ENCODE measurements at regions not wholly inside any gene's neighbourhood (a gene's known extent, or its start where the extent isn't known, plus 50 kb on each side); places are given as distances from the start of the nearest gene placed in this dataset.

DNA sequence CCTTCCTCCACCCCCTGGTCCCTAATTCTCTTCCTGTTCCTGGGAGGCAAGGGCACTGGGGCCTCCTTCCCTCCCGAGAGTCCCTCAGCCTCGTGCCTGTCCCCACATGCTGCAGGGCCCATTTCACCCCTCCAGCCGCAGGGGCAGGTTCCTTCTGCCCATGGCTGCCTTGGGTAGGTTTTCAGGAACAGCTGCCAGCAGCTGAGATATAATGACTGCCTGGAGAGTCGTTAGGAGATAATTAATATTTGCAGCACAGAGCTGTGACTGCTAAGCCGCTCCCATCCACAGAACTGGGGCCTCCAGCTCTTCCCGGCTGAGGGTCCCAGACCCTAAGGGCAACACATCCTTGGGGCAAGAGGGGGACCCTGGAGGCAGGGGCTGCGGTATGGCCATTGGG, 211.9 kb upstream of the LHX5 start:
- no peak for DNase-seq

DNA sequence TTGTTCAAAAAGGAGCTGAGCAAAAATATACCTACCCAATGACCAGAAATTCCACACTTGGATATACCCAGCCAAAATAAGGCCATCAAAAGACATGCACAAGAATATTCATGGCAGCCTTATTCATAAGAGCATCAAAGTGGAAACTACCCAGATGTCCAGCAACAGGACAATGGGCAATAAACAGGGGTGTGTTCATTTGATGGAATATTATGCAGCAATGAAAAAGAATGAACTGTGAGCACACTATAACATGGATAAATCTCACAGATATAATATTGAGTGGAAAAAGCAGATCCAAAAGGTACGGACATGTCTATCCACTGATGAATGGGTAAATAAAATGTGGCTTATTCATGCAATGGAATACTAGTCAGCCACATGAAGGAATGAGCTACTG, 209.2 kb upstream of the LHX5 start:
- no peak for DNase-seq

DNA sequence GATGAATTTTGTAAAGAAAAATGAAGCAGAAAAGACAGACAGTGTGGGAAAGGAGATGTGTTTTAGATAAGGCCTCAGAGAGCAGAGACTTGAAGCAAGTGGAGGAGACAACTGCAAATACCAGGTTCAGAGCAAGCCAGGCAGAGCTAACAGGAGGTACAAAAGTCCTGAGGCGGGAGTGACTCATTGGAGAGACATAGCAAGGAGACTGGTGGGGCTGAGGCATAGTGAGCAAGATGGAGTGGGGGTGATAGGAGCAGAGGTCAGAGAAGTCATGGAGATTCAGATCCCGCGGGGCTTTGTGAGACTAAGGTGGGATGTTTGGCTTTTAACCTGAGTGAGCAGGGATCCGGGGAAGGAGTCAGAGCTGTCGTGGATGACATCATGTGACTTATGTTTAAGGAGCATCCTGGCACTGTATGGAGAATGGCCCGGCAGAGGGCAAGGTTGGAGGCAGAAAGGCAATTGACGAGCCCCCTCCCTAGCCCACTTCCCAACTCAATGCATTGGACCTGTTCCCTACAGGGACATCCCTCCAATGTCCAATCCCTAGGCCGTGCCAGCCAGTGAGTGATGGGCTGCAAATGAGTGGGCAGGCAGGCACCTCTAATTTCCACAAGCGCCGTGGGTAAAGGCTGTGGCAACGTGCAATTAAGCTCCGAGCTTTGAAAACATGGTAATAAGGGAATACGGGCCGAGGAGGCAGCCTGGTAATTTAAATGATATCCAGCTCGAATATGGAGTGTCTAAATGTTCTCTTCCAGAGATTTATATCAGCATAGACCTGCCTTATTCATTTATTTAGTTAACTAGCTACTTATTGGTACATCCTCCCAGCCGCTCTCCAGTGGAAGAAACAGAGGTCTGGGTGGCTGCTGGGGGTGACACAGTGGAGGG, 206.8 kb upstream of the LHX5 start:
- DNase-seq, result no peak

DNA sequence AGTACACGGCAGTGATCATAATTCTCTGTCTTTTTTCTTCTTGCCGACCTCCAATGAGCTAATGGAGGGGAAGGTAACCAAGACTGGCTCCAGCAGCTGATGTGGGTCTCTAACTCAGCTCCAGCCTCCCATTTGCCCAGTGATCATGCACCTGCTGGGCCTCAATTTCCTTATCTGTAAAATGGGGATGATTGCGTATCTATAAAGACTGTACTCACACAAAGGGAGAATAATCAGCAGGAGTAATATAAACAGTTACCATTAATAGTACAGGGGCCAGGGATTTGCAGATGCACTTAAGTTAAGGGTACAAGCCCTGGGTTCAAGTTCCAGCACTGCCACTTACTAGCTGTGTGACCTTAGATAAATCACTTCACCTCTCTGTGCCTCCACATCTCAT, 204.9 kb upstream of the LHX5 start:
- no peak for DNase-seq

DNA sequence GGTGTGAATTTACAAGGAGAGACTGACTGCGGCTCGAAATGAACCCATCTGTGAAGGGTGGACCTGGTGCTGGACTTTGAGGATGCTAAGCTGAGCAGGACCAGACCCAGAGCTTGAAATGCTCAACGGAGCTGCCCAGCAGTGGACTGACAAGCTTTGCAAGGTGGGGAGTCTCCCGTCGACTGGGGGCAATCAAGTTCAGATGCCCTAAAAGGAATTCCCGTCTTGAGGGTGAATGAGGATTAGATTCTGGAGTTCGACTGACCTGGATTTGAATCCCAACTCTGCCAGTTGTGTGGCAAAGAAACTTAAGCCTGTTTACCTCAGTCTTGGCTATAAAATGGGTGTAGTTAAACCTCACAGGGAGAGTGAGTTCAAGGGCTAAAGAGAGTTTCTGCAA, 204.4 kb upstream of the LHX5 start:
- DNase-seq, result no peak

DNA sequence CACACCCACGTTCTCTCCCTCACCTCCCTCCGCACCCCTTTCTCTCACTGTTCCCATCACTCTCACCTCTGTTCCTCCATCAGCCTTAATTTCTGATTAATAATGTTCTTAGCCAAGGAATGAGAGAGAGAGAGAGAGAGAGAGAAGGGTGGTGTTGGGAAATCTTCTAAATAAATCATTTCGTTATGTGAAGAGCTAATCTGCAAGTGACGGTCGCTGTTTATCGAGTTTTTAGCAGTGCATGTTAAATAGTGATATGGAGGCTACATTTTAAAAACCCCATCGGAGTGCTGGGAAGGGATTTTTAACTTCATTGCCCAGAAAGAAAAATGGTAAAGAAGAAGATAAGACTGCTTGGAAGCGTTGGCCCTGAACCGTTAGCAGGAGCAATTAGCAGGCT, 203.3 kb upstream of the LHX5 start:
- DNase-seq, result no peak

DNA sequence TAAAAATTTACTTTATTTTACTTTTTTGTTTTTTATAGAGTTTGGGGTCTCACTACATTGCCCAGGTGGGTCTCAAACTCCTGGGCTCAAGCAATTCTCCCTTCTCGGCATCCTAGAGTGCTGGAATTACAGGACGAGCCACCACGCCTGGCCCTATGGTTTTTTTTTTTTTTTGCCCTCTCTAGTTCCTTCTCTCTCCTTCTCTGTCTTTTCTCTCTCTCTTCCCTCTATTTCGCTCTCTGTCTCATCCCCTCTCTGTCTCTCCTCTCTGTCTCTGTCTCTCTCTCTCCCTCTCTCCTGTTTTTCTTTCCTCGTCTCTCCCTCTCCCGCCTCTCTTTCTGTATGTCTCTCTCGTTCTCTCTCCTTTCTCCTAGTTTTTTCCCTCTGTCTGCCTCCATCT, 202.6 kb upstream of the LHX5 start:
- no peak for DNase-seq

DNA sequence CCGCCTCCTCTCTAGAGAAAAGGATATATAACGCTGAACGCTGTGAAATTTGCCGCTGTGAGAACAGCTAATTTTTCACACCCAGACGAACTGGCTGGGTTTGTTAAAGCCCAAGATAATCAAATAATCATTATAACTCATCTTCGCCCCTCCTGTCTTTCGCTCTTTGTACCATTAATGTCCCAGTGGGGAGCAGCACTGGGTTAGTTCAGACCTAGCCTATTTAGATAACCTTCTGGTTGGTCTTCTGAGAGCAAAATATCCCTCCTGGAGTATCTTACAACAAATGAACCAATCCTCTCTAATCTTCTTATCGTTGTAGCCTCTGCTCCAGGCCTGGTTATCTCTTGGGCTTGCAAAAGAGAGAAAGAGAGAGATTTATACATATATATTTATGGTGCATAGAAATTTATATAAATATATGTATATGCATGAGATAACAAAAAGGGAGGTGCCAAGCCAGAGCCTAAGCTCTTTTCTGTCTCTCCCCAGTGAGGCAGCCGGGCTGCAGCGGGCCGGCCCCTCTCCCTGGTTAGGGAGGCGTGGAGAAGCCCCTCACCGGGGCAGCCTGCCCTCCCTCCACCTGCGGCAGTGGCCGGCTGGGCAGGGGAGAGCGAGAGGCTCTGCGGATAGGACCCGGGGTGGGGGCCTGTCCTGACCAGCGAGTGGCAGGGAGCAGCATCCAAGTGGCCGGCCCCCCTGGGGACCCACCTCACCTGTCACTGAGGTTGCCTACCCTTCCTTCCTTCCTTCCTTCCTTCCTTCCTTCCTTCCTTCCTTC, 202.0 kb upstream of the LHX5 start:
- no peak for DNase-seq

DNA sequence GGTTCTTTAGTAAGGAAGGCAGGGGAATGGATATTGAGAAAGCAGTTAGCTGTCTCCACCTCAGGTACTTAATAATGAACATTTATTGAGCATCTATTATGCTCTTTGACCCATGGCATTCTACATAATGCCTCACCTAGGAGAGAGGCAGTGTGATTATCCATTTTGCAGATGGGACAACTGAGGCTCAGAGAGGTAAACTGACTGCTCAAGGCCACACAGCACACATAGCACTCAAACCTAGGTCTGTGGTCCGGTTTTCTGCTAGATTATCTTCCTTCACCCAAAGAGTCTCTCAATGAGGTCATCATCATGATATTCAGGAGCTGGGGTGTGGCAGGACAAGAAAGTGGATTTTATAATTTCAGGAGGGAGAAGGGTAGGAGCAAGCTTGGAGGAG, 199.1 kb upstream of the LHX5 start:
- DNase-seq, result no peak

DNA sequence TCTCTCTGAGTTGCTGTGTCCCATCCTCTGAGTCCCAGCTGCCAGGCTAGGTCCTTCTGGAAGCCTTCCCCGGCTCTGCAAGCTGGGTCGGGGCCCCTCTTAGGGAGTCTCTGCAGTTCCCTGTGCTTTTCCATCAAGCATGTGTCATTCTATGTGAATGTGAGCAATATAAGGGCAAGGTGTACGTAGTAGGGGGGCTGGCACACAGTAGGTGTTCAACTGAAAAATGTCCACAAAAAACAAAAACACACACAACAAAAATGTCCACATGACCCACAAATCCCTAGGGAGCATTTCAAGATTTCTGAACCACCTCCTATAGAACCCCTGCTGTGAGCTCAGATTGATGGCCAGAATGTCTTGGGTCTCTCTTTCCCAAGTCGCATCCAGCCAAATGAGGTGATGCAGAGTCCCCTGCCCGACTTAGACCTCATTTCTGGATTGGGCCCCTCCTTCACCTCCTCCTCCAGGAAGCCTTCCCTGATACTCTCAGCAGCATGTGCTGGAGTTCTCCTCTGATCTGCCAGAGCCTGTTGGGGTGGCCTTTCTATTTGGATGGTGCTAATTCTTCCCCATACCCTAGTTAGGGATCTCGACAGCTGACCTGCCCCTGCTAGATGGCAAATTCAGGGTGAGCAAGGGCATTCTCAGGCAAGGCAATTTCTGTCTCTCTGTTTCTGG, 196.1 kb upstream of the LHX5 start:
- DNase-seq, result no peak

DNA sequence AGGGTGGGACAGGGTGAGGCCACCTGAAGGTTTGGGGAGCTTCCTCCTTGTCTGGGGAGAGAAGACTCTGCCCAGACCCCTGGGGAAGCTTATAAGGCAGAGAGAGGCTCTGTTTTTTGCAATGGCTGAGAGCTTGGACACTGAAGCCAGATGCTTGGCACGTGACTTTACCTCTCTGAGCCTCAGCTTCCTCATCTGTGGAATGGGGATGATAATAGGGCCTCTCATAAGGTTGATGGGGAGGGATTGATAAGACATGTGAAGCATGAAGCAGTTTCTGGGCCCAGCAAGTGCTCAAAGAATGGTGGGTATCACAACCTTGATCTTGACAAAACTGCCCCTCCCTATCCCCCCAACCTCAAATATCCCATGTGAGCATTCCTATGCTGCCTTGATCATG, 195.4 kb upstream of the LHX5 start:
- DNase-seq, result no peak

DNA sequence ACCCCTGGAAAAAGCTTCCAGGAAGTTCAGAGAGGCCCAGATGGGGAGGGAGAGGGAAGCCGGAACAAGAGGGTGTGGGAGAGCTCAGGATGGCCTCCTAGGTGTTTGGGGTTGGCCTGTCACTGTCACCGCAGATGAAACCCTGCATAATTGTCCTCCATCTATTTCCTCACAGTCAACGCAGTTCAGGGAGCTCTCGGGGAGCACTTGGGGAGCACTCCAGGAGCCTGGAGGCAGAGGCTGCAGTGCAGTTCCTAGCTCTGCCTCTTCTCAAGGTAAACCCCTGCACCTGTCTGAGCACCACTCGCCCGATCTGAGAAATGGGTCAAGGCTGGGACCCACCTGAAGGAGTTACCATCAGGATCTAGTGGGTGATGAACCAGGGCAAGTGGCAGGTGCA, 194.6 kb upstream of the LHX5 start:
- no peak for DNase-seq

DNA sequence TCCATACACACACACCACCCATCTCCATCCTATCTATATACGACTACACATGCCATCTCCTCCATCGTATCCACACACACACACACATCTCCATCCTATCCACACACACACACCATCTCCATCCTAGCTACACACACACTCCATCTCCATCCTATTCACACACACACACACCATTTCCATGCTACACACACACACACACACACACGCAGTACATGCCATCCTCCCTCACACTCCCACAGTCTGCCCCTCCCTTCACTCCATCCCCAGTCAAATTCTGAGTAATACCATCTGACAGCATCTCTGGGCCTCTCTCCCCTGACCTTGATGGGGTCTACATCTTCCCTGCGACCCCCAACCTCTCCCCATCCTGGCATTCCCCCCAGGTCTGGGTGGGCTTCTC, 193.8 kb upstream of the LHX5 start:
- no peak for DNase-seq

DNA sequence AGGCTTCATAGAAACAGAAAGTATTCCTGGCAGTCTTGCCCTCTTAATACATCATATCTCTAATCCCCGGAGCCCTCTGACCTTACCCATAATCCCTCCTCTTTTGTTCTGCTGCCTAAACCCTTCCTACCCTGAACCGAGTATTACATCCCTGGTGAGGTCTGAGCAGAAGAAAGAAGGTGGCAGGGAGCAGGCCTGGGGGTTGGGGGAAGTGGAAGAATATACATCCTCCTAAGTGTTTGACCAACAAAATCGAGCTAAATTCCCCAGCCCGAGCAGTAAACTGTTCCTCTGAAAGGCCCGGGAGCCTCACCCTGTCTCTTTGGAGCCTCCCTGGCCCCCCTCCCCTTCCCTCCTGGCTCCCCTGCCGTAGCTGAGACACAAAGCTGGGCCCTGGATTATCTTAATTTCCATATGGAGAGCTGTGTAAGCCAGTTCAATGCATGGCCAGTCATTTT, 192.6 kb upstream of the LHX5 start:
- DNase-seq, result no peak

DNA sequence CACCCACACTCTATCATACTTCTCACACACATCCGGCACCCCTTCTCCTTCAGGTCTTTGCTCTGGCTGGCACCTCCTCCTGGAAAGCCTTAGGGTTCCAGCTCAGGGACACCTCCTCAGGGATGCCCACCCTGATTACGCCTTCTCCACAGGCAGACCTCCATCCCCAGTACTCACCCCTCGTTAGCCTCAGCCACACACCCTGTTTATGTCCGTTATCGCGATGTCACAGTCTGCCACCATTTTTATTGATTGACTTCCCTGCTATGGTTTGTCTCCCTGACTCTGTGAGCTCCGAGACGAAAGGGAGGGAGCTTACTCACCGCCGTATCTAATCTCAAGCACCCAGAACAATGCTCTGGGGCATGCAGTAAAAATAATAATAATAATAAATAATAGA, 191.7 kb upstream of the LHX5 start:
- no peak for DNase-seq

DNA sequence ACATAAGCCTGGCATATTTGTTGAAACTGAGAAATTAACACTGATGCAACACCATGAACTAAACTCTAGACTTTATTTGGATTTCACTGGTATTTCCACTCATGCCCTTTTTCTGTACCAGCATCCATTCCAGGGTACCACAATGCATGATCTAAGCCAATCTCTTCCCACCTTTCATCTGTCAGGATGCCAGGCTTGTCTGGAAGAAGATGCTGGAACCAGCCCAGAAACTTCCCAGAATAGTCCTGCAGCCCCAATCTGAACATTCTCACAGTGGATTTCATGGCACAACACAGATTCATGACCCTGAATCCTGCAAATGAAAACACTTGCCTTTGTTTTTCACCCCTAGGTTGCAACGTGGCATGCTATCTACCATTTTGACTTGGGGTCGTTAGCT, 189.3 kb upstream of the LHX5 start:
- no peak for DNase-seq

DNA sequence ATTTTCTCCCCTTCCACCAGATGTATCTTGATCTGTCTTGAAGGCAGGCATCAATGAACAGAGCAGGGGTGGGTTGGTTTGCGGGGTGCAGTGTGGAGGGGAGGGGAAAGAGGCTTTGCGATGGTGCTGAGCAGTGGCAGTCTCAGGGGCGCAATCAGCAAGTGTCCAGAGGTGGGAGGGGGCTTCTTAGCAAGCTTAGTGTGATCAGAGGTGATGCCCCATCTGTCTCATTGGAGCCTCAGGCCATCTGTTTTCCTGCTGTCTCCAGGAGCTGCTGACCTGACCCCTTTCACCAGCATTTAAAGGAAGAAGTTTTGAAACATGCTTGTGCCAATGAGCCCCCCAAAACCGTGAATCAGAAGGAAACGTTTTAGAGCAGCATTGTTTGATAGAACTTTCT, 187.7 kb upstream of the LHX5 start:
- no peak for DNase-seq

DNA sequence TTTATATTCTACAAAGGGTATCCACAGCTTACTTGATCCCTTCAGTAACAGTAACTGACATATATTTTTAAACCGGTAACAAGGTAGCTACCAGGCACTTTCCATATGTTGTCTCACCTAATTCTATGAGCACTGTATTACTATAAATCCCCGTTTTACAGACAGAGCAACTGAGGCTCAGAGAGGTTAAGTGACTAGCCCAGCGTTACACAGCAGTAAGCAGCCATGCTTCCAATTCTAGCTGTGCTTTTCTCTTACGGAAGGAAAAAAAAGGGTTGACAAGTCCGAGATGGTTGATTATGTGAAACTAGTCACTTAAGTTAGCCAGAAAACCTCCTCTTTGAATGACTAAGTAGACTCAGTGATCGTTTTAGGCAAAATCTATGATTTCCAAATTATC, 187.3 kb upstream of the LHX5 start:
- no peak for DNase-seq

DNA sequence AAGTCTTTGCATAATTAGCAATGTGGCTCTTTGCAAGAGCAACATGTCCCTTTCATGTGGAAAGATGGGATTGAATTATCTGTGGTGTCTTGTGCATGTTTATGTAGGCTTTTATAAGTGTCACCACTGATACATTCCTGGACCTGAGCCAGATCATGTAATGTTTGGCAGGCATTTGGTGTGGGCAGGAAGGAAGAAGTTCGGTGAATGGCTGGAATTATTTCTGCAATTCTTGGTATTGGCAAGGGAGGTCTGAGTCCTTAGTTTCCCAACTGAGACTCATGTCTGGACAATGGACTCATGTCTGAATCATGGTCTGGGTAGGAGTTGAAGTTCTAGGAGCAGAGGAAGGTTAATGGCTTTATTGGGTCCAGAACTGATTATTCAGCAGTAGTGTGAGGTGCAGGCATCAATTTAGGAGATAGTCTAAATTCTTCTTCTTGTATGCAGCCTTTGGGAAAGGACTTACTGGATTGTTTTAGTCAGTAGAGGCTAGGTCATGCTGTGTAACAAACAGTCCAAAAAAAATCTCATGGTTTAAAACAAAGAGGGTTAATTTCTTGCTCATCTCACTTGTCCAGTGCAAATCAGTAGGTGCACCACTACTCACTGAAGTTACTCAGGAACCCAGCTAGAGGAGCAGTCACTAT, 186.5 kb upstream of the LHX5 start:
- DNase-seq, result no peak

DNA sequence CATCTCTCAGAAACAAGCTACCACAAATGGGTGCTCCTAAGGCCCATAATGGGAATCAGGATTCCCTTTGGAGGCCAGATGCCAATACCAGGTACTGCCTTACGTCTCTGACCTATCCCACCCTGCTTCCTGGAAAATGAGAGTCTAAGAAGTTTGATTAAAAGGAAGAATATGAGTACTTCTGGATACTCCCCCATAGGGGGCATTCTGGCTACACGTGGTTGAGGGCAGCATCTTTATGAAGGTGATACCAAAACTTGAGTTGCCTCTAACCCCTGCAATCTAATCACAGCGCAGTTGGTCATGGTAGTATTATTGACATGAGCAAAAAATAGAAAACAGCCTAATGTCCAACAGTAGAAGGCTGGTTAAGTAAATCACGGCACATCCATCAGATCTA, 184.2 kb upstream of the LHX5 start:
- DNase-seq, result no peak

DNA sequence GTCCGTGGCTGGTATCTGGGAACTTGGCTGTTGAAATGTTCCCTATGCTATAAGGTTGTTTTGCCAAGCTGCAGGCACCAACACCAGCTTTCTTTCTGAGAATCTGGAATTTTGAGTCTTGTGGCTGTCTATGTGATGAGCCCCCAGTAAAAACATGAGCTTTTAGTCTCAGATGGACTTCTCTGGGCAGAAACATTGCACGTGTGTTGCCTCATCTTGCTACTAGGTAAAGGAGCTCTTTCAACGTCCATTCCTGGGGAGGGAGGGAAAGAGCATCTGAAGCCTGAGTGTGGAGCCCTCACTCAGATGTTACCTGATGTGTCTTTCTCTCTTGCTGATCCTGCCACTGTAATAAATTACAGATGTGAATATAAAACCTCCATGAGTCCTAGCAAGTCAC, 183.8 kb upstream of the LHX5 start:
- no peak for DNase-seq

DNA sequence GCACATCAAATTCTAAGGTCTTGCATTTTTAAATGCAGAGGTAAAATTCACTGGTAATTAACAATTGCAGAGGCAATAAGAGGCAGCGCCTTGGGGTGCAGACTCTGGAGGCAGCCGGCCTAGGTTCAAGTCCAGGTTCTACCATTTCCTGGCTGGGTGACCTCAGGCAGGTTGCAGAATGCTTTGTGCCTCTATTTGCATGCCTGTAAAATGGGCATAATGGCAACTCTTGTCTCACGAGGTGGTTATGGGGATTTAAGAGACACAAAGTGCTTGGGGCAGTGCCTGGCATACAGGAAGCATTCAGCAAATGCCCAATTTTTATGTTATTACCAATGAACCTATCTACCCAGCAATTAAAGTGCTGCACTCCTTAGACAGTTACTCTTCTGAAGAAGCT, 180.0 kb upstream of the LHX5 start:
- DNase-seq, result no peak

DNA sequence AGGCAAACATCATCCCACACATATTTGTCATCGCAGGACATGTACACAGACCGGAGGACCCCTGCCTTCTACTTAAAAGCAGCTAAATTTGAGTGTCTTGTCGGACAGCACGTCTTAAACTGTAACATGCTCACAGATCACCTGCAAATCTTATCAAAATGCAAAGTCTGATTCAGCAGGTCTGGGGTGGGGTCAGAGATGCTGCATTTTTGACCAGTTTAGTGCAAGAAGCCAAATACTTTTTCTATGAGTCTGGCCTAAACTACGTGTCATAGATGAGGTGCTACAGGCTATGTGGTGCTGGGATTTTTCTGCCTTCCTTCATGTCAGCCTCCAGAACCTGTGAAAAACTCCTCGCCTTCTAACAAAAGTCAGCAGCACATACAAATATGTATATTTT, 178.8 kb upstream of the LHX5 start:
- no peak for DNase-seq

All from fibroblast of upper back skin (primary cell).